ENCODE measurements at regions not wholly inside any gene's neighbourhood (a gene's known extent, or its start where the extent isn't known, plus 50 kb on each side); places are given as distances from the start of the nearest gene placed in this dataset.

GRCh38 chr7:3198316-3198715, 102.7 kb upstream of the SDK1 start:
- Histone ChIP-seq H3K4me3 (ENCODE audit: low read depth in 2 of 2, low read length in 1 of 2) (no peak overlapping the region), H3K9ac (no peak overlapping the region), H3K9me3 (no peaks in the 10 kb centered on the region; the same call in 1 of the 2 replicates), H3K4me2 (no peak overlapping the region), H3K9me2 (no peaks in the 10 kb centered on the region), H3F3A (replicated peaks; ENCODE audit: insufficient read depth) (no peaks in the 10 kb centered on the region), H3K27ac (ENCODE audit: low read depth in 2 of 2, low read length in 1 of 2) (no peak overlapping the region), H3K79me2 (ENCODE audit: insufficient read depth) (no peaks in the 10 kb centered on the region), H3K4me1 (ENCODE audit: control insufficient read depth in 1 of 2, insufficient read depth in 2 of 2, low read depth in 1 of 2, low read length in 1 of 2) (no peaks in the 10 kb centered on the region), H2AFZ (ENCODE audit: low read depth) (no peak overlapping the region), H3K36me3 (replicated peaks in 1 of 2; ENCODE audit: control insufficient read depth in 1 of 2, insufficient read depth in 2 of 2, low read length in 1 of 2) (no peaks in the 10 kb centered on the region), H3K27me3 (ENCODE audit: insufficient read depth) (no peaks in the 10 kb centered on the region), H4K20me1 (ENCODE audit: insufficient read depth) (no peaks in the 10 kb centered on the region)
- ChIA-PET CTCF (interaction anchor here (0.6 to 1.4 kb wide), 2 partner anchors 92 to 779 kb away, joined by 3 to 4 read pairs; no protein-coding TSS in a partner anchor), POLR2A (interaction anchor here (0.5 kb wide), 1 partner anchor 10 kb away, joined by 3 read pairs; no protein-coding TSS in a partner anchor)
- no peak for DNase-seq
- no peak for TF ChIP-seq PBX3 (IDR thresholded peaks at IDR 0.05)

GRCh38 chr7:3200504-3200903, 100.5 kb upstream of the SDK1 start:
- Histone ChIP-seq H3K4me1 (ENCODE audit: control insufficient read depth in 1 of 2, insufficient read depth in 2 of 2, low read depth in 1 of 2, low read length in 1 of 2) (no peaks in the 10 kb centered on the region), H3K9me2 (no peaks in the 10 kb centered on the region), H3K9ac (no peak overlapping the region), H3K9me3 (no peaks in the 10 kb centered on the region; the same call in 1 of the 2 replicates), H2AFZ (ENCODE audit: low read depth) (no peak overlapping the region), H3K27me3 (ENCODE audit: insufficient read depth) (no peaks in the 10 kb centered on the region), H3K27ac (ENCODE audit: low read depth in 2 of 2, low read length in 1 of 2) (no peak overlapping the region), H3K4me2 (no peak overlapping the region), H3K4me3 (ENCODE audit: low read depth in 2 of 2, low read length in 1 of 2) (no peak overlapping the region), H4K20me1 (ENCODE audit: insufficient read depth) (no peaks in the 10 kb centered on the region), H3F3A (replicated peaks; ENCODE audit: insufficient read depth) (no peaks in the 10 kb centered on the region), H3K79me2 (ENCODE audit: insufficient read depth) (no peaks in the 10 kb centered on the region), H3K36me3 (replicated peaks in 1 of 2; ENCODE audit: control insufficient read depth in 1 of 2, insufficient read depth in 2 of 2, low read length in 1 of 2) (no peaks in the 10 kb centered on the region)
- TF ChIP-seq SMC3 (IDR thresholded peaks at IDR 0.05; ENCODE audit: low read depth, low read length) (peak; percentile 8; the same call in 1 of the 2 replicates), CTCF (IDR thresholded peaks at IDR 0.05) (peak; percentile 14; the same call in 1 of the 2 replicates), RAD21 (IDR thresholded peaks at IDR 0.05; ENCODE audit: low read length) (peak; percentile 54), RFX5 (IDR thresholded peaks at IDR 0.05; ENCODE audit: low read length) (no peak)
- POLR2A ChIA-PET: no interaction called here
- DNase-seq: peak; percentile 53
- CTCF ChIA-PET: interaction anchor here (1.4 to 2.2 kb wide), 3 partner anchors 16 to 335 kb away, joined by 4 to 5 read pairs (median 5); no protein-coding TSS in a partner anchor
- WGBS (ENCODE audit: low lambda C conversion rate): 27% methylated on average over 1 of the region's 1 CpG

- H3K27me3 ChIP-seq (ENCODE audit: insufficient read depth): no peaks in the 10 kb centered on the region
- no peak for DNase-seq
- ChIA-PET CTCF (interaction anchor here (1.4 to 2.2 kb wide), 3 partner anchors 15 to 336 kb away, joined by 4 to 5 read pairs (median 5); no protein-coding TSS in a partner anchor), POLR2A (no interaction called here)
- H3K79me2 ChIP-seq (ENCODE audit: insufficient read depth): no peaks in the 10 kb centered on the region
- WGBS (ENCODE audit: low lambda C conversion rate): 59% methylated on average over 1 of the region's 1 CpG
- H3K9ac ChIP-seq: no peak overlapping the region
- no peaks in the 10 kb centered on the region for H3K9me2 ChIP-seq
- no peak overlapping the region for H2AFZ ChIP-seq (ENCODE audit: low read depth)
- no peaks in the 10 kb centered on the region for H3F3A ChIP-seq (replicated peaks; ENCODE audit: insufficient read depth)
- no peak overlapping the region for H3K27ac ChIP-seq (ENCODE audit: low read depth in 2 of 2, low read length in 1 of 2)
- H3K4me3 ChIP-seq (ENCODE audit: low read depth in 2 of 2, low read length in 1 of 2): no peak overlapping the region
- TF ChIP-seq PBX3 (IDR thresholded peaks at IDR 0.05) (no peak), CTCF (IDR thresholded peaks at IDR 0.05) (no peak), MEF2A (IDR thresholded peaks at IDR 0.05; ENCODE audit: borderline replicate concordance, low read depth) (no peak), RCOR1 (IDR thresholded peaks at IDR 0.05; ENCODE audit: low read length) (no peak), FOSL2 (IDR thresholded peaks at IDR 0.05; ENCODE audit: borderline replicate concordance, low read depth) (no peak), RFX5 (IDR thresholded peaks at IDR 0.05; ENCODE audit: low read length) (no peak), MAX (IDR thresholded peaks at IDR 0.05; ENCODE audit: low read depth) (no peak), TEAD4 (IDR thresholded peaks at IDR 0.05; ENCODE audit: borderline replicate concordance, insufficient read depth) (no peak), MXI1 (IDR thresholded peaks at IDR 0.05; ENCODE audit: low read depth, low read length) (no peak), POLR2AphosphoS5 (IDR thresholded peaks at IDR 0.05; ENCODE audit: low read depth, low read length) (no peak), SMC3 (IDR thresholded peaks at IDR 0.05; ENCODE audit: low read depth, low read length) (no peak), GATA2 (CRISPR knock-in tag; IDR thresholded peaks at IDR 0.05) (no peak), CHD2 (IDR thresholded peaks at IDR 0.05; ENCODE audit: low read length, partially characterized antibody) (no peak), RAD21 (IDR thresholded peaks at IDR 0.05; ENCODE audit: low read length) (no peak)
- H3K4me2 ChIP-seq: no peak overlapping the region
- no peaks in the 10 kb centered on the region for H3K36me3 ChIP-seq (replicated peaks in 1 of 2; ENCODE audit: control insufficient read depth in 1 of 2, insufficient read depth in 2 of 2, low read length in 1 of 2)
- H3K4me1 ChIP-seq (ENCODE audit: control insufficient read depth in 1 of 2, insufficient read depth in 2 of 2, low read depth in 1 of 2, low read length in 1 of 2): no peaks in the 10 kb centered on the region
- H4K20me1 ChIP-seq (ENCODE audit: insufficient read depth): no peaks in the 10 kb centered on the region
- no peaks in the 10 kb centered on the region; the same call in 1 of the 2 replicates for H3K9me3 ChIP-seq
Measured at GRCh38 chr7:3201306-3201705, 99.7 kb upstream of the SDK1 start.
